ENCODE measurements at regions not wholly inside any gene's neighbourhood (a gene's known extent, or its start where the extent isn't known, plus 50 kb on each side); places are given as distances from the start of the nearest gene placed in this dataset.

DNA sequence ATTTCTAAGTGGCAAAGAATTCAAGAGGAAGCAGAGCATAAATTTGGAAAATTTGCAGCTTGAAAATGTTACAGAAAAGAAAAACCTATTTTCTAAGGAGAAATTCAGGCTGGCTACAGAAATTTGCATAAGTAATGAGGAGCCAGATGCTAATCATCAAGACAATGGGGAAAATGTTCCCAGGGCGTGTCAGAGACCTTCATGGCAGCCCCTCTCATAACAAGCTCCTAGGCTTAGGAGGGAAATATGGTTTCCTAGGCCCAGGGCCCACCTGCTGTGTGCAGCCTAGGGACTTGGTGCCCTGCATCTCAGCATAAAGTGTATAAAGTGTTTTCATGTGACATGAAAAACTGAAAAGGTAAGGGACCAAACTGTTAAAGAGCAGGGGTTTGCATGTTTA, 1796.3 kb upstream of the FLRT2 start:
- DNase-seq (ENCODE audit: low read depth in 2 of 3, low spot score in 1 of 3): no peak

DNA sequence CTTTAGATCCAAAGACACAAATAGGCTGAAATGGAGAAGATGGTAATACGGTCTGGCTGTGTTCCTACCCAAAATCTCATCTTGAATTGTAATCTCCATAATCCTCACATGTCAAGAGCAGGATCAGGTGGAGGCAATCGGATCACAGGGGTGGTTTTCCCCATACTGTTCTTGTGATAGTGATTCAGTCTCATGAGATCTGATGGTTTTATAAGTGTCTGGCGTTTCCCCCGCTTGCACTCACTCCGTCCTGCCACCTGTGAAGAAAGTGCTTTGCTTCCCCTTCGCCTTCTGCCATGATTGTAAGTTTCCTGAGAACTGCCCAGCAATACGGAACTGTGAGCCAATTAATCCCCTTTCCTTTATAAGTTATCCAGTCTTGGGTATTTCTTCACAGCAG, 1795.5 kb upstream of the FLRT2 start:
- no peak for DNase-seq (ENCODE audit: low read depth in 2 of 3, low spot score in 1 of 3)

DNA sequence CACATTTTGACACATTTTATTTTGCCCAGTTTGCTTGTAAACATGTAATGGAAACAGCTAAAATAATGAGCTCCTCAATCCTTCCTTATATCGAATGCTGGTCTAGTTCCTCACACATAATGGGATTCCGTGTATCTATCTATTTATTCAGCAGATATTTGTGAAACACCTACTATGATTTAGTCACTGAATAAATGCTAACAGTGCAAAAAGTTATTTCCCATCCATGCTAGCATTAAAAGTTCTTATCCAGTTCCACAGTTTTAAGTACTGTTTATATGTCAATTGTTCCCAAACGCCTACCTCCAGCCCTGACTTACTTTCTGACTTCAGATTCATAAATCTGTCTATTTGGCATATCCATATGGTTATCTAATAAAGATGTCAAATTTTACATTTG, 1788.7 kb upstream of the FLRT2 start:
- no peak for DNase-seq (ENCODE audit: low read depth in 2 of 3, low spot score in 1 of 3)

DNA sequence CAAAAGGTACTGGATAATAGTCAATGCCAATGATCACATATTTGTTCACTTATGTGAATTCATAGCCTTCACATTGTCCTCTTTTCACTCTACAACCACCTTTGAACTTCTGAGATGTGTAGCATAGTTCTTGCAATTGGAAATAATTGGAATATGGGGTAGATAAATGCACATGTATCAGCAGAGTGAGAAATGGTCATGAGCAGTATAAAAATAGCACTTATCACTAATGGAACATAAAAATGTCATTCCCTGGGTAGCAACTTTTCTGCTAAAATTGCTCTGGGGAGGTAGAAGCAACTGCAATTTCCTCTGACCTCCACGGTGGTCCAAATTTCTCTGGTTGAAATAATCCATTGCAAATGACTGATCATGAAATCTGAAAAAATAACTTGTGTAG, 1785.7 kb upstream of the FLRT2 start:
- DNase-seq (ENCODE audit: low read depth in 2 of 3, low spot score in 1 of 3): no peak

DNA sequence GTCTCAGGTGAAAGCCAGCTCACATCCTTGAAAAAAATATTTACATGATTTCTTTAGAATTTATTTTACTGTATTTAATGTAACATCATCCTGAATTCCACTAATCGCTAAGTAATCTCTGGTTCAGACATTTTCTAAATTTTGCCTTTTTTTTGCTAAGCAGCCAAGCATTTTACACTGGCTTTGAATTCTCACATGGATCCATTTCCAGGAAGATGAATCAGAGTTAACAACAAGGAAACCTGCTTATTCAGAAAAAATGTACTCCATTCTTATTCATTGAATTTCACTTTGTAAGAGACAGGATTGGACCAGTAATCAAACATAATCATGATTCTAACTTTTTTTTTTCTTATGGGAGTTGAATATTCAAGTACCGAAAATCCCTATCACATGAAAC, 1785.1 kb upstream of the FLRT2 start:
- no peak for DNase-seq (ENCODE audit: low read depth in 2 of 3, low spot score in 1 of 3)

DNA sequence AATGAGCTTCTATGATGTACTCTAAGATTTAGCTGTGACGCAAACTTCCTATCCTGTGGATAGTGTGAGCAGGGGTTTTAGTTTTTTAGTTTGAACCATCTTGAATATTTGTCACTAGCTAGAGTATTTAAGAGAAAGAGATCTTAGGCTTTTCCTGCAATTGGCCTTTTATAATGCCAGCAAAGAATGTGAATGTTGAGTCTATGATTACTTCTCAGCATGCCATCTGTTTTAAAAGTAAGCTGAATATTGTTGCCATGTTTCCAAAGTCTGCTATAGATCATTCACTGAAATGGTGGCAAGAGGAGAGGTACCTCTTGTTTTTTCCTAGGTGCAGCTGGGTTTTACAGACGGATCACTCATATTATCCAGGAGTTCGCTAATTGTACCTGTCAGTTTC, 1783.6 kb upstream of the FLRT2 start:
- DNase-seq (ENCODE audit: low read depth in 2 of 3, low spot score in 1 of 3): no peak

DNA sequence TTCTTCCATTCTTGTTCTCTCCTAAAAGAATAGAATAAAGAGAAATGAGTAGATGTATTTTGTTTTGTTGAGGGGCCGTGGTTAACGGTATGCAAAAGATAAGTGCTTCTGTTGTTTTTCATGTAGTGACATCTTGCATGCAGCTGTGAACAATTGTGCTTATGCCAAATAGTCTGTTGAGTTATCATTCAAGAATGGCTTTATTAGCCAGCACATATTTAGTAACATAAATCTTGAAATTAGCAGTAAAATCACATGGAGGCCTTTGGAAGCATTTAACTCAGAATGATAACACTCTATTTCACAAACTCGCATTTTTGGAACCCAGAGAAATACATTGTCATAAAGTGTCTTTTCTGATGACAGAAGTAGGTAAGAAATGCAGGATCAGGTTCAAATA, 1772.0 kb upstream of the FLRT2 start:
- DNase-seq (ENCODE audit: low read depth in 2 of 3, low spot score in 1 of 3): no peak

DNA sequence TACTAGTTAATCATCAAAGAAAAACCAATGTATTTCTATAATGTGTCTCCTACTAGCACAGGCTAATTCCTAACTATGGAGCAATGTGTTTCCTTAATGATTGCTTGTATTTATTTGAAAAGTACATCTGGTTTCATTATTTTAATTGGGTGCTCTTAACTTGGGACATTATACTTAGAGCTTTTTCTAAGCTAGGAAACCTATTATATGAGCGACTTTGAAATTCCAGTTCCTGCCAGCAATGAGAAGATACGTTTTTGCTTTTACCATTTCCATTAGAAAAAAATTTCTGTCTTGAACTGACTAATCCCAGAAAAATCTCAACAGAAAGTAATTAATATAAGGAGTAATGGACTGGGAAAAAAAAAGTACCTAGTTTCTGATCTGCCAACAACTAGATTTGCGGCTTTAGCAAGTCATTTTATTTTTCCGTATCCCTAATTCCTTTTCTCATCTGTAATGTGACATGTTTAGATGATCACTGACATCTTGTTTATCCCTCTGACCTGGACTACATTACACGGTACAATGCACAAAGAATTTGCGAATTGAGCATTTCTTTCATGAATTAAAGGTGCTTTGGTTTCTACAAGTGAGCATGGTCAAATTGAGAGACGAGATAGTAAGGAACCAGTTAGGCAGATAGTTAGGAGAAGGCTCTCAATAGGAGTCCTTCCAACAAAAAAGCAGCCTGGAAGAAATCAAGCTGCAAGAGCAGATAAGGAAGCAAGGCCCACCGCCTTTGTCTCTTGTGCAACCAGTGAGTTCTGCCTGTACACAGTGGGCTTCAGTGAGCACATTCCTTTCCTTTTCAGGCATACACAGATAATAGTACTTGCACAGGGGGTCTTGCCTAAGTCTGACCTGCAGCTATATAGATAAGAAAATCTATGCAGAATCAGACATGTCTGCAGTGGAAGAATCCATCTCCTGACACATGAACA, 1765.0 kb upstream of the FLRT2 start:
- DNase-seq (ENCODE audit: low read depth in 2 of 3, low spot score in 1 of 3): no peak

DNA sequence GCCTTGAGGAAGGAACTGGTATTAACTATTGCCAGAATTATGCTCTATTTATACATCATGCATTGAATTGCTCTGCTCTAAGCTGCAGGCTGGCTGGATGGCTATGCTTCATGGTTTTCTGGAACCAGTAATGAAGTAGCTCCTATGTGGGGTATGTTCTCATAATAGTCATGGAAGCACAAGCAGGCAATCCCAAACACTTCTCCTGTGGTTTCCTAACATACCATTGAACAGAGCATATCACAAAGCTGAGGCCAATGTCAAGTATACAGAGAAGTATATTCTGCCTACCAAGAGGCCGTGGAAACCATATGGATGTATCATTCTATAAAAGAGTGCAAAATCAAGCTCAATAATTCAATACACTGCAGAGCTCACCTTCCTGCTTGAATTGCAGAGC, 1752.4 kb upstream of the FLRT2 start:
- no peak for DNase-seq (ENCODE audit: low read depth in 2 of 3, low spot score in 1 of 3)

DNA sequence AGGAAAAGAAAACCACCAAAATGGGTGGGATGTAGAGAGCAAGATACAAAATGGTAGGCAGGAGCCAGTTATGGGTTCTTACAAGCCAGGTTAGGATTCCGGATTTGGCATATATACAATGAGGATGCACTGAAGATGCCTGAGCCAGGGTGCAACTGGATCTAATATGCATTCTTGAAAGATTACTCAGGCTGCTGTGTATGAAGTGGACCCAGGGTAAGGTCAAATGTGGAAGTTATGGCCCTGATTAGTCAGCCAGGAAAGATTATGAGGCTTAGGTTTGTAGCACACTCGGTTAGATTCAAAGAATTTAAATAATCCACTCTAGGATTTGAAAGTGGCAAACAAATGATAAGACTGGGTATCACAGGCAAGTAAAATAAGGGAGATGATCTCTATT, 1750.7 kb upstream of the FLRT2 start:
- DNase-seq (ENCODE audit: low read depth in 2 of 3, low spot score in 1 of 3): no peak

DNA sequence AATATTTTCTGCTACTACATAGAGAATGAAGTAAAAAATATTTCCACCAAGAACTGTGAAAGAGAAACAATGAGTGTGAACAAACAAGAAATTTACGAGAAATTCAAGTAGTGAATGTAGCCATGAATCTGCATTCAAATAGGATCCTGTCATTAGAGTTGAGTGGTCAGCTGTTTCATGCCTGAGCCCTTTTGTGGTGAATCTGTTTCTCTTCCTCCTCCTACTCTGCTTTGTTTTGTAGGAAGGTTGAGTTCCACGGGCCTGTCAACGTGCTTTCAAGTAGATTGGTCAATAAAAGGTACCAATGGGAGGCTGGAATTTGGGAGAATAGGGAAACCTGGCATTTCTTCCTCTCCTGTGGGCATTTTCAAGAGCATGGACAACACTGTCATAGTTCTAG, 1749.6 kb upstream of the FLRT2 start:
- no peak for DNase-seq (ENCODE audit: low read depth in 2 of 3, low spot score in 1 of 3)

DNA sequence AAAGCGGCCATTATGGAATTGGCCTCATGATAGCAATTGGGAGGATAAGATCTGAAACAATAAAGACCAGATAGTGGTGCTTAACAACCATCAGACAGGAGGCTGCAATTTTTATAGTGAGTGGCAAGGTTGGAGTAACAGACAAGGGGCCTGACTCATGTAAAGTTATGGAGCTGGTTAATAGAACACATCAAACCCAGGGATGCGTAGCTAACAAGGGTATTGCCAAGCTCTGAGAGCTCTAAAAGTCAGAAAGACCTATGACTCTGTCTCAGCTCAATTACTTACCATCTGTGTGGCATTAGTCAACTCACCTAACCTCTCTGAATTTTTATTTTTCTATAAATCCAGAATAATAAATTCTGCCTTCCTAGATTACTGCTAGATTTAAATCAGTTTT, 1731.5 kb upstream of the FLRT2 start:
- DNase-seq (ENCODE audit: low read depth in 2 of 3, low spot score in 1 of 3): no peak

DNA sequence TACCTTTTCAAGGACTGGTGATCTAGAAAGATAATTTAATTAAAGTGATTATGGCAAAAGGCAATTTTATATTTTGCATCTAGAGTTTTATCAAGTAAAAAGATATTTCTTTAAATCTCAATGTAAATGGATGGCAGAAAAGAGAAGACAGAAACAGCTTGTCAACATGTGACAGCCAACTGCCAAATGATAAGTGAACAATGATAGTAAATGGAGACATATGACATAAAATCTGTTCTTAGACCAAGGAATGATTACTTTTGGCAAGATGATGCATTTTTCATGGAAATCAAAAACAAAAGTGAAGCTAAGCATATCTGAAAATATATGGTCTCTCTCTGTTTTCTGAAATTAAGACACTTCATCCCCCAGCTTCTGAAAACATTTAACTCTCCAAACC, 1730.7 kb upstream of the FLRT2 start:
- no peak for DNase-seq (ENCODE audit: low read depth in 2 of 3, low spot score in 1 of 3)

DNA sequence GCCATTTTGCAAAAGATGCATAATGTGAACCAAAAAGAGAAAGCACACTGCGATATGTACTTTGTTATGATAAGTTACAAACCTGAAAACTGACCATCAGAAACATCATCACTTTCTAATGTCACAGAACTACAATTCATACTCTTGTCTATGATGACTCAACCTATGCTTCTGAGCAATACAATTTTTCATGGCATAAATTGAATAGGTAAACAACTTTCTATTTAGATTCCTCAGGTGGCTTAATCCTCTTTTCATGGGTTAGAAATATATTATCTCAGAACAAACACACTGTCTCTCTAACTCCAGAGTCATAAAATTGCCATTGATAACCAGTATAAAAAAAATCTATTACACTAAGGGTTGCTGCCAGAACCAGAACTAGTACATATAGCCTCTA, 1715.0 kb upstream of the FLRT2 start:
- no peak for DNase-seq (ENCODE audit: low read depth in 2 of 3, low spot score in 1 of 3)

DNA sequence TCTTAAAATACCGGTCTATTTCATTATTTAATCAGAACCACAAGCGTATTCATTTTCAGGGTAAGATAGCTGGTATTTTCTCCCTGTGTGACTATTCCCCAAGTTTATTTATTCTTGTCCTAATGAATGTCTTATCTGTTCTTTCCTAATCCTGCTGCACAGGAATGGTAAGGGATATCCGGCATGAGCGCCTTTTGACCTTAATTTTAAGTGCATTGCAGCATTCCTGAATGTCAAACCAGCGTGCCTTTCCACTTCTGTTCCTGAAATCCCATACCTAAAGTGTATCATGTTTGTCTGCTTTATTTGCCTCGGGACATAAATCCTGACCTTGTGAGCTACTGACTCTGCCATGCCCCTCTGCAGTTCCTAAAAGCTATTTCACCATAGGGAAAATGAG, 1713.2 kb upstream of the FLRT2 start:
- no peak for DNase-seq (ENCODE audit: low read depth in 2 of 3, low spot score in 1 of 3)

DNA sequence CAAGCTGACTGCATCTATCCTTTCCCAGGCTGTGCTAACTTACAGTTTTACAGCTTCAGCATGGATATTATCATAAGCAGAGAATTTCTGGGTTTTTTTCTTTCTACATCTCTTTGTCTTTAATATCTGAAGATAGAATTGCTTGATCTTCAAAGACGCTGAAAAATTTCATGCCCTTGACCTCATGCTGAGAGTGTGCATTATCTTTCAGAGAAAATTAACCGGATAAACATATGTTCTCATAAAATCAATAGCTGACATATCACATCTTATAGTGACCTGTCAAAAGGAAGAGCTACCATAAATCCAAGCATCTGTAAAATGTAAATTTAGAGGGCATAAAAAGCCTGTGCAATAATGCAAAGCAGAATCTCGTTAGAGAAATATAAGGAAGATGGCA, 1704.1 kb upstream of the FLRT2 start:
- no peak for DNase-seq (ENCODE audit: low read depth in 2 of 3, low spot score in 1 of 3)

DNA sequence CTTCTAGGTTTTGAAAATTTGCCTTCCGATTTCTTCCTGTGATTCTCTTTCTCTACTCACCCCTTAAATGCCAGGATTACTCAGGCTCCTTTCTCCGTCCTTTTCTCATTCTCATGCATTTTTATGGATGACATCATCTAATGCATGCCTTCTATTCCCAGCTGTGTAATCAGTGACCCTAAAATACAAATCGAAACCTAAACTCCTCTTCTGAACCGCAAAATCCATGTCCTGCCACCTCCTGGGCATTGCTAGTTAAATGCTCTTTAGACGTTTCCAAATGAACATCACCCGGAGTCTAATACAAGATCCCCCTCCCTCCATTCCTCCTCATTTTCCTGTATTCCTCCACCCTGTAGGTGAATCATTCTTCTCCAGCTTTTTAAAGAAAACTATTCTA, 1703.1 kb upstream of the FLRT2 start:
- DNase-seq (ENCODE audit: low read depth in 2 of 3, low spot score in 1 of 3): no peak

DNA sequence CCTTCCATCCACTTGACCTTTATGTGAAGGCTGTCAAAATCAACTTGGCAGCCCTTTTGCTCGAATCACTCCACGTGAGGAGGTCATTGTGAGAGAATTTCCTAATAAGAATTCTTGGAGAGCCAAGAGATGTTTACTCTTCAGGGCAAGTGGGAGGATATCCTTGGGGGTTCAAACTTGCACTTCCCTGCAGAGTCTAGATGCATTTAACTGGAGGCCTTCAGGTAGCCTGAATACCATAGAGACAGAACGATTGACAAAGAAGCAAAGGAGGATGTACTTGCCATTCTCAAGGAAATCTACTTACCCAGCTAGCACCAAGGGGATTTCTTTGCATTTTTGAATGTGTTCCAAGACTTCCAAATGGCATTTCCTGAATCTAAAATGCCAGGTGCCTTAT, 1702.6 kb upstream of the FLRT2 start:
- DNase-seq (ENCODE audit: low read depth in 2 of 3, low spot score in 1 of 3): no peak

DNA sequence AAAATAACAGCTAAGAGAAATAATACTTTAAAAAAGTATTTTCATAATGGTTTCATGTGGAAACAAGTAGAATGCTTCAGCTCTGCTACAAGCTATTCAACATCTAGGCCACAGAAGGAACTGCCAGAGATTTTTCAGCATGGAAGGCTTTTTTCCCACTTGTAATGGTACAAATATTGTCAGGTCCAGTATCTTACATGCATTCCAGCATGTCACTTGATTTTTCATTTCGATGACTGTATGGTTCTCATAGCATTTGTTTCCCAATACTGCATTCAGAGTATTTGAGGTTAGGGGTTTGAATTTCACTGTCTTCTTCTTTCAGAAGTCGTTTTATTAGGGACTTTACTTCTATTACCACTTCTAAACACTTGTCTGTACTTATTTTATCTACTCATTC, 1701.5 kb upstream of the FLRT2 start:
- DNase-seq (ENCODE audit: low read depth in 2 of 3, low spot score in 1 of 3): no peak

DNA sequence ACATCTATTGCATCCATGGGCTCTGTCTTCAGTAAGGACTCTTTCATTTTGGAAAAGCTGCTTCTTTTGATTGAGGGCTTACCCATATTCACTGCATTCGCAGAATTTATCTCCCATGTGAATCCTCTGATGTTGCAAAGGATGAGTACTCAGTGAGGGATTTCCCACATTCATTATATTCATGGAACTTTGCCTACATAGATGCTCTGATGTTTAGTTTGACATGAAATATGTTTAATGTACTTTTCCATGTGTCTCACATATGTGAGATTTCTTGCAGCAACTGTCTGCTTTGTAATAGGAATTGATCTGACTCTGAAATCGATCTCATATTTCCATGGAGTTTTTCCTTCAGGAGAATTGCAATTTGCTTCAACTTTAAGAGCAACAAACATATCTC, 1699.6 kb upstream of the FLRT2 start:
- DNase-seq (ENCODE audit: low read depth in 2 of 3, low spot score in 1 of 3): no peak

DNA sequence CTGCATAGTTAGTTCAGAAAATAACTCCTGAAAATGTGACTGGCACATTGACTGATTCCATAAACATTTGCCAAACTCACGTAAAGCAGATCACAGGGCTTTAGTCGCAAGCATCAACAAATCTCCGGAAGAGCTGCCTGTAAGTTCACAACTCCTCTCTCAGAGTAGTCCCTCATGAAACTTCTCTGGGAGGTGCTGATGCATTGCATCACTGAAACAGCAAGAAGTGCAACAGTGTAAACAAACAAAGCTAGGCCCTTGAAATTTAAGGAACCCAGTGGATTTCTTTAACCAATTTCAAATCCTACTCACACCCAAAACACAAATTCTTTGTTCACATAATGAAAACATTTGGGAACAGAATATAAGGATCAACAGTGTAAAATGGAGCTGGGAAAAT, 1691.7 kb upstream of the FLRT2 start:
- DNase-seq (ENCODE audit: low read depth in 2 of 3, low spot score in 1 of 3): no peak

DNA sequence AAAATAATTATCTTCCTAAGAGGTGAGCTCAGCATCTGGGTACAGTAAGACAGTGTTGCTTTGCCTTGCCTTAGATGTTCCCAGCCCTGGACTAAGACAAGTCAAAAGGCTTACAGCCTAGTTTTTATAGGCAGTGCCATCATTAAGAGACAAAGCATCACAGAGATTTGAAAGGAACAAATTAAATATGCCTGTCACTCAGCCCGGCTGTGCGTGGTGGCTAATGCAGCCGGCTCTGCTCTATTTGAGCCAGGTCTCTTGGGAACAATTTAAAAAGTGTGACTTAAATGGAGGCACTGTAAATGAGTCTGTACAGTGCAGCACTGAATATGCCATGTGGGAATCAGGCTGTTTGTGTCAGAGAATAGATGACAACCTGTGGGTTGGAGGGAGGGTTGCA, 1687.4 kb upstream of the FLRT2 start:
- DNase-seq (ENCODE audit: low read depth in 2 of 3, low spot score in 1 of 3): no peak

DNA sequence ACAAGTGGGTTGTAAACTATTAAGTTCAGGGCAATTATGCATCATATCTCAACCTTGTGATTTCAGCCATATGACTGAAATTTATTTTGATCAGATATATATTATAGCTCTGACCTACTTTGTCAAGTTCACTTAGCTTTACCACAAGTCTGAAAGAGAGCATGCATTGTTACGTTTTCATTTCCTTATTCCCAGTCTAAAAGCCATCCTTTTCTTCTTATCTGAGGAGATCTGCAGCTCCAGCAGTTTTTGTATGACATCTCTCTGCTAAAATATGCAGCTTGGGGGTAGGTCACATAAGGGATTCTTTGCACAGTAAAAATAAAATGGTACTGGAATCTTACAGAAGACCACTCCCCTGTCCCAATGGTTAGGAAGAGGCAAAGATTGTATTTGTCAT, 1682.8 kb upstream of the FLRT2 start:
- no peak for DNase-seq (ENCODE audit: low read depth in 2 of 3, low spot score in 1 of 3)
